Activated naive CD8-positive, alpha-beta T cell treated with anti-CD3 and anti-CD28 coated beads, Interleukin-2, amount 50 U/mL, for 24 hours (primary cell): ENCODE measurements at regions not wholly inside any gene's neighbourhood (a gene's known extent, or its start where the extent isn't known, plus 50 kb on each side); places are given as distances from the start of the nearest gene placed in this dataset.

Experiments used
- ATAC-seq: fragments of 150-1000 bp; cut with Tn5 transposase; one replicate; pipeline ENCODE4 v1.10.0; 2021
- DNase-seq: peaks from one replicate; pipeline ENCODE4 v3.0.0; 2021
- H3K27ac Mint-ChIP-seq: one replicate; pipeline ENCODE4 v1.8.0; 2021; ENCODE audit warnings: mild to moderate bottlenecking, mixed read lengths
- H3K27me3 Mint-ChIP-seq: one replicate; pipeline ENCODE4 v1.8.0; 2021; ENCODE audit warnings: mixed read lengths
- H3K36me3 Mint-ChIP-seq: one replicate; pipeline ENCODE4 v1.8.0; 2021; ENCODE audit warnings: low read depth, mixed read lengths
- H3K4me1 Mint-ChIP-seq: one replicate; pipeline ENCODE4 v1.8.0; 2021; ENCODE audit warnings: mixed read lengths
- H3K4me3 Mint-ChIP-seq: one replicate; pipeline ENCODE4 v1.8.0; 2021; ENCODE audit warnings: mild to moderate bottlenecking, moderate library complexity, mixed read lengths
- H3K9me3 Mint-ChIP-seq: one replicate; pipeline ENCODE4 v1.8.0; 2021; ENCODE audit warnings: mixed read lengths

- Mint-ChIP-seq H3K36me3 (no peaks in the 10 kb centered on the region), H3K9me3 (peaks cover 29% of the 10 kb centered on the region), H3K27me3 (no peaks in the 10 kb centered on the region), H3K4me1 (no peaks in the 10 kb centered on the region), H3K27ac (no peak overlapping the region), H3K4me3 (no peak overlapping the region)
- DNase-seq = no peak
- ATAC-seq = no peak
These were observed 316.0 kb downstream of the TRIML1 start for GRCh38 chr4:188455062-188455752.

GRCh38 chr4:188459381-188459780 lies 320.1 kb downstream of the TRIML1 start:
- ATAC-seq (no peak), DNase-seq (no peak)
- Mint-ChIP-seq H3K36me3 (no peaks in the 10 kb centered on the region), H3K27ac (no peak overlapping the region), H3K27me3 (no peaks in the 10 kb centered on the region), H3K4me1 (no peaks in the 10 kb centered on the region), H3K9me3 (peaks cover 37% of the 10 kb centered on the region), H3K4me3 (no peak overlapping the region)

- Mint-ChIP-seq H3K36me3 (no peaks in the 10 kb centered on the region), H3K9me3 (peaks cover 15% of the 10 kb centered on the region), H3K4me1 (no peaks in the 10 kb centered on the region), H3K27me3 (no peaks in the 10 kb centered on the region), H3K27ac (no peak overlapping the region), H3K4me3 (no peak overlapping the region)
- ATAC-seq (no peak), DNase-seq (no peak)
These were observed 324.7 kb downstream of the TRIML1 start for GRCh38 chr4:188463909-188464308.

- ATAC-seq (no peak), DNase-seq (no peak)
- Mint-ChIP-seq H3K9me3 (peaks cover 10% of the 10 kb centered on the region), H3K4me3 (no peak overlapping the region), H3K27me3 (no peaks in the 10 kb centered on the region), H3K27ac (no peak overlapping the region), H3K36me3 (no peaks in the 10 kb centered on the region), H3K4me1 (no peaks in the 10 kb centered on the region)
These were observed 326.8 kb downstream of the TRIML1 start for GRCh38 chr4:188466001-188466400.

GRCh38 chr4:188484256-188484655 lies 345.0 kb downstream of the TRIML1 start:
- Mint-ChIP-seq H3K9me3 (peaks cover 9% of the 10 kb centered on the region), H3K36me3 (no peaks in the 10 kb centered on the region)

DNA sequence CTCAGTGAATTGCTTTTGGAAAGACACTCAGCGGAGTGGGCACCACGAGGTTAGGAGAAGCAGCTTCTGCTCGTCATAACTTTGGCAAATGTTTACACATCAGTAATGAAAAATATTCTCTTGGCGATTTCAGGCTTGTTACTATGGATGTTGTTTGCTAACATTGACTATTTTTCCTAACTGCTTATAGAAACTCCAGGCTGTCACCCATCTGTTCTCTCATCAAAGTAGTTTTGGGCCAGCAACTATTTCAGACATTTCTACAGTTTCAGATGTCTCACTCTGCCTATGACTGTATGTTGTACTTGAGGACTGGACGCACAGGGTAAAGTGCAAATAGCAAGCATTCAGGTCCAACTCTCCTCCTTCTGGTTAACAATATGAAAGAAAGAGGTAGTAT lies 346.7 kb downstream of the TRIML1 start:
- H3K4me1 Mint-ChIP-seq = no peaks in the 10 kb centered on the region
- no peaks in the 10 kb centered on the region for H3K36me3 Mint-ChIP-seq
- no peak overlapping the region for H3K27ac Mint-ChIP-seq
- DNase-seq (no peak), ATAC-seq (no peak)
- no peak overlapping the region for H3K4me3 Mint-ChIP-seq
- no peaks in the 10 kb centered on the region for H3K27me3 Mint-ChIP-seq
- H3K9me3 Mint-ChIP-seq = peaks cover 18% of the 10 kb centered on the region

More at GRCh38 chr4:188484256-188484655, 345.0 kb downstream of the TRIML1 start:
- no peak for DNase-seq
- Mint-ChIP-seq H3K27ac (no peak overlapping the region), H3K4me1 (no peaks in the 10 kb centered on the region), H3K4me3 (no peak overlapping the region), H3K27me3 (no peaks in the 10 kb centered on the region)
- no peak for ATAC-seq

DNA sequence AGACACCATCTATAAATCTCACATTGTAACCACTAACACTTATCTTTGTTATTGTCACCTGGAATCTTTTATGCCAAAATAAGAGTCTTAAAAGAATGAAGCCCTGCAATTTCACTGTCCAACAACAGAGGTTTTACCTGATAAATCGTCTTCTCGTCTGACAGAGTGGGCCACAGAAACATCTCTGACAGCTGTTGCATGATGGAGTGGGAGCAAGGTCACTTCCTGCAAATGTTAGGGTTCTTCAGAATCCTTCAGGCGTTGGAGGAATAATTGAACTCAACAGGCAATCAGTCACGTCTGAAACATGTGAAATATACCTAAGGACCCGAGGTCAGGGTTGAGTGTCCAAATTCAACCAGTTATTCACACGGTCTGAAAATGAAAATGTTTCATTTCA lies 353.6 kb downstream of the TRIML1 start:
- no peaks in the 10 kb centered on the region for H3K36me3 Mint-ChIP-seq
- ATAC-seq (no peak), DNase-seq (no peak)
- H3K4me1 Mint-ChIP-seq = no peaks in the 10 kb centered on the region
- no peaks in the 10 kb centered on the region for H3K27me3 Mint-ChIP-seq
- H3K4me3 Mint-ChIP-seq = no peak overlapping the region
- peaks cover 17% of the 10 kb centered on the region for H3K9me3 Mint-ChIP-seq
- H3K27ac Mint-ChIP-seq = no peak overlapping the region

GRCh38 chr4:188495169-188495568 lies 355.9 kb downstream of the TRIML1 start:
- Mint-ChIP-seq H3K27ac (no peak overlapping the region), H3K36me3 (no peaks in the 10 kb centered on the region), H3K4me1 (no peaks in the 10 kb centered on the region), H3K27me3 (no peaks in the 10 kb centered on the region), H3K9me3 (peaks cover 21% of the 10 kb centered on the region), H3K4me3 (no peak overlapping the region)
- ATAC-seq (no peak), DNase-seq (no peak)

GRCh38 chr4:188511431-188511830 lies 372.2 kb downstream of the TRIML1 start:
- ATAC-seq (no peak), DNase-seq (no peak)
- H3K4me1 Mint-ChIP-seq = no peaks in the 10 kb centered on the region
- H3K4me3 Mint-ChIP-seq = no peak overlapping the region
- H3K27me3 Mint-ChIP-seq = no peaks in the 10 kb centered on the region
- peaks cover 39% of the 10 kb centered on the region for H3K9me3 Mint-ChIP-seq
- no peak overlapping the region for H3K27ac Mint-ChIP-seq
- no peaks in the 10 kb centered on the region for H3K36me3 Mint-ChIP-seq

GRCh38 chr4:188532751-188533150 lies 393.5 kb downstream of the TRIML1 start:
- no peaks in the 10 kb centered on the region for H3K27me3 Mint-ChIP-seq
- H3K36me3 Mint-ChIP-seq = no peaks in the 10 kb centered on the region
- DNase-seq (no peak), ATAC-seq (no peak)
- H3K27ac Mint-ChIP-seq = no peak overlapping the region
- no peaks in the 10 kb centered on the region for H3K4me1 Mint-ChIP-seq
- peaks cover 10% of the 10 kb centered on the region for H3K9me3 Mint-ChIP-seq
- no peak overlapping the region for H3K4me3 Mint-ChIP-seq

- H3K4me1 Mint-ChIP-seq = no peaks in the 10 kb centered on the region
- no peak for DNase-seq
- H3K27me3 Mint-ChIP-seq = no peaks in the 10 kb centered on the region
- ATAC-seq = no peak
- H3K4me3 Mint-ChIP-seq = no peak overlapping the region
- no peaks in the 10 kb centered on the region for H3K36me3 Mint-ChIP-seq
- peaks cover 20% of the 10 kb centered on the region for H3K9me3 Mint-ChIP-seq
- no peak overlapping the region for H3K27ac Mint-ChIP-seq
These were observed 395.1 kb downstream of the TRIML1 start for GRCh38 chr4:188534297-188534696.

DNA sequence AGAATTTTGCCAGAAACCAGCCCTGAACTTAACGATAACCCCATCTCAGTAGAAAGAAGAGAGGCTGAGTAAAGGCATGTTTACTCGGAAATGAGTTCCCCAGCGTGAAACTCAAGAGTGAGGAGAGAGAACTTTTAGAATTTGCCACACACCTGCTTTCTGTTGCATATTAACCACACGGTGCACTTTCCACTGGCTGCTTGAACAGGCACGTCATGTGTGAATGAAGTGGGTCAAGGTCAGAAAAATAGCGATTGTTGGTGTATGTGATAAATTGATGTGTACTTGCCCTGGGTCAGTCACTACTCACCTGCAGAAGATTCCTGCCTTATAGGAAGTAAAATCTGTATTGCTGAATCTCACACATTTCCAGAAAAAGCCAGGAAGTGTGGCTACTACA lies 395.7 kb downstream of the TRIML1 start:
- H3K9me3 Mint-ChIP-seq = peaks cover 22% of the 10 kb centered on the region
- DNase-seq (no peak), ATAC-seq (no peak)

GRCh38 chr4:188536826-188537225 lies 397.6 kb downstream of the TRIML1 start:
- no peak for ATAC-seq
- Mint-ChIP-seq H3K27ac (no peak overlapping the region), H3K4me1 (no peaks in the 10 kb centered on the region), H3K36me3 (no peaks in the 10 kb centered on the region), H3K4me3 (no peak overlapping the region), H3K9me3 (peaks cover 22% of the 10 kb centered on the region), H3K27me3 (no peaks in the 10 kb centered on the region)
- no peak for DNase-seq

More for the DNA sequence above, 395.7 kb downstream of the TRIML1 start:
- Mint-ChIP-seq H3K36me3 (no peaks in the 10 kb centered on the region), H3K27ac (no peak overlapping the region), H3K27me3 (no peaks in the 10 kb centered on the region), H3K4me3 (no peak overlapping the region), H3K4me1 (no peaks in the 10 kb centered on the region)

DNA sequence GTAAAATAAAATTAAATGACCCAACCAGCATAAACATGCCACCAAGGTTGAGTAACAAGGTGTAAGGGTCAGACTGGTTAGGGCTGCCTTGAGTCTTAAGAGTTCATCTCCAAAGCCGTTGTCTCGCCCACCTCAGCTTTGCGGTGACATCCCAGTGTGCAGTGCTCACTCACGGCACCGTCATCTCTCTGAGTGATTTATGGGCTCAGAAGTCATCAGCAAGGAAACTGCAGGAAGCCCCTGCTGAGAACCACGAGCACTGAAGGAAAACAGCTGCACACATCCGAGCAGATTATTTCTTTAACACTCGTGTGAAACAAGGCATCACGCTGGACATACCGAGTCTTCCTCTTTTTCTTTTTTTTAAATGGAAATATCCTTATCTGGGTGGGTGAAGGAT lies 411.1 kb downstream of the TRIML1 start:
- DNase-seq (no peak), ATAC-seq (no peak)
- Mint-ChIP-seq H3K9me3 (peaks cover 16% of the 10 kb centered on the region), H3K4me3 (no peak overlapping the region), H3K36me3 (no peaks in the 10 kb centered on the region), H3K27ac (no peak overlapping the region), H3K4me1 (no peaks in the 10 kb centered on the region), H3K27me3 (no peaks in the 10 kb centered on the region)

GRCh38 chr4:188551156-188551555 lies 411.9 kb downstream of the TRIML1 start:
- H3K27ac Mint-ChIP-seq = no peak overlapping the region
- DNase-seq (no peak), ATAC-seq (no peak)
- no peak overlapping the region for H3K4me3 Mint-ChIP-seq
- H3K27me3 Mint-ChIP-seq = no peaks in the 10 kb centered on the region
- H3K36me3 Mint-ChIP-seq = no peaks in the 10 kb centered on the region
- H3K4me1 Mint-ChIP-seq = no peaks in the 10 kb centered on the region
- H3K9me3 Mint-ChIP-seq = peaks cover 18% of the 10 kb centered on the region

DNA sequence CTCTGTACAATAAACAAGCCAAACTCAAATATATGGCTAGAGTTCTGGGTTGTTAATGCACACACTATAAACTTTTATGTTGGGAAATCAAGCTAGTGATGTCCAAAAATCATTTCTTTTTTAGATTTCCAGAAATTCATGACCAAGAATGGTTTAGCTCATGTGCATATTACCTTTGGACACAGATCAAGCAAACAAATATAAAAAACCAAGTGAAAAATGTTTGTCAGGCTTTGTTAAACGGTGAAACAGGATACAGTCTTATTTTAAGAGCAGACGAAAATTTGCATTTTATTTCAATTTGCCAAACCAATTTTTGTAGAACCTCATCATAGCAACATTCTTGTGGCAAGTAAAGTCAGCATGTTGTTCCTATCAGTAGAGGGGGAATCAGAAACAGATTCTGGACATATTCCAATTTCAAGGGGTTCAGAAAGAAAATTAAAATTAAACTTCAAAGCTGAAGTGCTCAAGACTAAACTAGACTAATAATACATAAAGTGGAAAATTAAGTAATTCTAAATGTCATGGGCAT lies 413.6 kb downstream of the TRIML1 start:
- no peak overlapping the region for H3K27ac Mint-ChIP-seq
- H3K4me1 Mint-ChIP-seq = no peaks in the 10 kb centered on the region

More for the DNA sequence above, 413.6 kb downstream of the TRIML1 start:
- no peak for ATAC-seq
- Mint-ChIP-seq H3K36me3 (no peaks in the 10 kb centered on the region), H3K4me3 (no peak overlapping the region), H3K27me3 (no peaks in the 10 kb centered on the region), H3K9me3 (peaks cover 21% of the 10 kb centered on the region)
- DNase-seq = no peak
